Right cardiac atrium (tissue), 5 donors: ENCODE measurements at regions not wholly inside any gene's neighbourhood (a gene's known extent, or its start where the extent isn't known, plus 50 kb on each side); places are given as distances from the start of the nearest gene placed in this dataset.
A peak's percentile ranks its signal among the peaks of the same experiment; 100 is the strongest.
"Not testable (repeated sequence)": the region's sequence is repeated elsewhere in the genome, so short reads cannot be mapped to it uniquely, and the experiment has no call there.

ENCODE experiments used
- ATAC-seq, 2 donors: fragments of 200-7000 bp; cut with Tn5 transposase; one replicate each; pipeline versions ENCODE4 v1.8.0 to v1.9.1; 2020; ENCODE audit warnings: moderate library complexity in 2 of 2, mild to moderate bottlenecking in 1 of 2
- DNase-seq, 3 donors: peaks; one replicate each; pipeline ENCODE4 v3.0.0-alpha.2; 2020
- H3K27ac ChIP-seq: one replicate; pipeline ENCODE4 v1.5.1; 2013; ENCODE audit warnings: mild to moderate bottlenecking, low read length, control low read depth, moderate library complexity
- H3K27me3 ChIP-seq: one replicate; pipeline ENCODE4 v1.6.1; 2013; ENCODE audit not compliant: control insufficient read depth, insufficient read depth
- H3K4me1 ChIP-seq: one replicate; pipeline ENCODE4 v1.6.1; 2013; ENCODE audit warnings: low read length; ENCODE audit not compliant: control insufficient read depth, insufficient read depth
- H3K4me3 ChIP-seq: one replicate; pipeline ENCODE4 v1.5.1; 2013; ENCODE audit warnings: low read length, control low read depth
- H3K9me3 ChIP-seq: one replicate; pipeline ENCODE4 v1.6.1; 2013; ENCODE audit warnings: low read length; ENCODE audit not compliant: control insufficient read depth
- WGBS: extraction: QIAGEN DNeasy Blood & Tissue Kit; methylation state at CpG from one replicate; pipeline ENCODE4 v1.1.7; 2013; 5-methylcytosine and 5-hydroxymethylcytosine counted together
- intact Hi-C, 4 donors: fragments of 100-400 bp; cut with DNase I; formaldehyde crosslinking; loops; one replicate each; pipeline versions ENCODE4 v1.11.0 to v1.14.0; 2022 to 2023
- donor health status: healthy with polysubstance abuse.
- donor health status: DM: no; HTN: yes; CAD: no.
- donor health status: DM: no; HTN: no; CAD: no.
- donor health status: DM: no; HTN: yes; CAD: no; lungs with severe emphysema.
- donor health status: DM: yes; HTN: yes; CAD: no.

- no peaks in the 10 kb centered on the region for H3K27me3 ChIP-seq
- DNase-seq (no peak), ATAC-seq (no peak)
- H3K4me1 ChIP-seq, result no peaks in the 10 kb centered on the region
- H3K4me3 ChIP-seq, result no peak overlapping the region
- no peaks in the 10 kb centered on the region for H3K9me3 ChIP-seq
- no peak overlapping the region for H3K27ac ChIP-seq
- intact Hi-C loops, result no loop called here
- 73% methylated on average over 12 of the region's 12 CpGs for WGBS
These were observed 94.6 kb downstream of the APOB start for GRCh38 chr2:20949256-20949655.

- intact Hi-C loops, result no loop called here
- 73% methylated on average over 3 of the region's 3 CpGs for WGBS
- no peak overlapping the region for H3K27ac ChIP-seq
- H3K9me3 ChIP-seq, result no peaks in the 10 kb centered on the region
- ATAC-seq (no peak), DNase-seq (no peak)
- no peak overlapping the region for H3K4me3 ChIP-seq
- no peaks in the 10 kb centered on the region for H3K4me1 ChIP-seq
- H3K27me3 ChIP-seq, result no peaks in the 10 kb centered on the region
These were observed 97.4 kb downstream of the APOB start for GRCh38 chr2:20946468-20946867.

- H3K4me3 ChIP-seq, H3K27me3 ChIP-seq, ATAC-seq, H3K4me1 ChIP-seq, H3K27ac ChIP-seq, intact Hi-C loops, DNase-seq, H3K9me3 ChIP-seq: not testable (repeated sequence)
- WGBS, result 73% methylated on average over 6 of the region's 6 CpGs
These were observed 100.2 kb downstream of the APOB start for GRCh38 chr2:20943721-20944120.

- Histone ChIP-seq H3K27me3 (no peaks in the 10 kb centered on the region), H3K9me3 (no peaks in the 10 kb centered on the region), H3K4me3 (no peak overlapping the region), H3K27ac (no peak overlapping the region), H3K4me1 (no peaks in the 10 kb centered on the region)
- DNase-seq (peak in 1 of 3 donors; percentile 17), ATAC-seq (no peak)
- intact Hi-C loops, result no loop called here
- 61% methylated on average over 5 of the region's 5 CpGs for WGBS
These were observed 101.2 kb downstream of the APOB start for GRCh38 chr2:20942646-20943125.

DNA sequence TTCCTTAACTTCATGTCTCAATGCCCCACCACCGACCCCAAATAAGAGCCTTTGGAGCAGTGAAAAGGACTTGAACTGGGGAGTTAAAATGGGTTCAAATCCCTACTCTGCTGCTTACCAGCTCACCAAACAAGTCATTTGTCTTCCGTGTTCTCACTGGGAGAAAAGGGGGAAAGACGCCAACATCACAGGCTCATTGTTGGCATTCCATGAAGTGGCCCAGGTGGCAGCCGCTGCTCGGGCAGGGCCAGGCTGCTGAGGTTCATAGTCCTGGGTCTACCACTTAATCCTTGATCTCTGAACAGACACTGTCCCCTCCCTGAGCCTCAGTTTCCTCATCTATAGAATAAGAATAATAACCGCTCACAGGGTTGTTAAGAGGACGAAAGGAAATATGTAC lies 103.0 kb downstream of the APOB start:
- Histone ChIP-seq H3K27me3 (no peaks in the 10 kb centered on the region), H3K4me1 (no peaks in the 10 kb centered on the region), H3K27ac (no peak overlapping the region), H3K9me3 (no peaks in the 10 kb centered on the region), H3K4me3 (no peak overlapping the region)
- no peak for ATAC-seq
- intact Hi-C loops, result no loop called here
- DNase-seq, result no peak
- WGBS, result 88% methylated on average over 7 of the region's 7 CpGs

DNA sequence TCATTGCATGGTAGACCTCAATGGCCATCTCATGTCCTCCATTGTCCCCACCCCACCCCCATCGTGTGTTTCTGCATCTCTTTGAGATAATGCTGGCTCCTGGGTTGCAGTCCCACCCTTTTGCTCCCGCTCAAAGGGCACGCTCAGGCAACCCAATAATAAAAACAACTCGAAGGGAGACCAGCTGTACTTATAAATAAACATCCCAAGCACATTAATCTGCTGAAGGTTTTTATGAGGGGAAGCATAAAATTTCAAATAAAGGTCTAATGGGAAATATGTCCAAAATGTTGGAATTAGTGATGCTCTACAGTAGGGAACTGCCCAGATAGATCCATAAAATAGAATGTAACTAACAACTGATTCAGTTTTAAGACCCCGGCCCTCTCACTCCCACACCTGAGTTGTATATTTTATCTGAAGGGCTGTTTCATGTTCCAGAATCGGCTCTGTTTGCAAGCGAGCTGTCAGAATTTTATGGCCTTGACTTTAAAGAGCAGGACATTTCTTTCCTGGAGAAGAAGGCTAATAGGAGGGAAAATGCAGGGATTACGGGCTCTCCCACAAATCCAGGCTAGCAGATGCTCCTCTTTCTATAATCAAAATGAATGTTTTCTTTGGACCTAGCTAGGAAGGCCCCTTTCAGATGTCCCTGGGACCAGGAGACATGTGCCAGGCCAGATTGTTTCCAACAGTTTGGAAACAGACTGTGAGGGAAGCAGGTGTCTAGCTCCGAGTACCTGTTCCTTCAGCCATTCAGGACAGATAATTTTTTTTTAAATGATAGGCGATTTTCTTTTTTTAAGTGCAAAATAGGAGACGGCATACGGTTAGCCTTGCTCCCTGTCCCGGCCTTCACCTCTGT lies 103.7 kb downstream of the APOB start:
- DNase-seq (no peak), ATAC-seq (no peak)
- WGBS, result 68% methylated on average over 13 of the region's 13 CpGs
- no peaks in the 10 kb centered on the region for H3K4me1 ChIP-seq
- H3K27ac ChIP-seq, result no peak overlapping the region
- H3K9me3 ChIP-seq, result no peaks in the 10 kb centered on the region
- no peak overlapping the region for H3K4me3 ChIP-seq
- intact Hi-C loops, result no loop called here
- H3K27me3 ChIP-seq, result no peaks in the 10 kb centered on the region

GRCh38 chr2:20937353-20937752 lies 106.5 kb downstream of the APOB start:
- no peak for ATAC-seq
- intact Hi-C loops, result no loop called here
- no peak overlapping the region for H3K4me3 ChIP-seq
- H3K27ac ChIP-seq, result no peak overlapping the region
- no peaks in the 10 kb centered on the region for H3K4me1 ChIP-seq
- no peaks in the 10 kb centered on the region for H3K9me3 ChIP-seq
- H3K27me3 ChIP-seq, result no peaks in the 10 kb centered on the region
- WGBS, result 62% methylated on average over 1 of the region's 1 CpG
- DNase-seq, result no peak

DNA sequence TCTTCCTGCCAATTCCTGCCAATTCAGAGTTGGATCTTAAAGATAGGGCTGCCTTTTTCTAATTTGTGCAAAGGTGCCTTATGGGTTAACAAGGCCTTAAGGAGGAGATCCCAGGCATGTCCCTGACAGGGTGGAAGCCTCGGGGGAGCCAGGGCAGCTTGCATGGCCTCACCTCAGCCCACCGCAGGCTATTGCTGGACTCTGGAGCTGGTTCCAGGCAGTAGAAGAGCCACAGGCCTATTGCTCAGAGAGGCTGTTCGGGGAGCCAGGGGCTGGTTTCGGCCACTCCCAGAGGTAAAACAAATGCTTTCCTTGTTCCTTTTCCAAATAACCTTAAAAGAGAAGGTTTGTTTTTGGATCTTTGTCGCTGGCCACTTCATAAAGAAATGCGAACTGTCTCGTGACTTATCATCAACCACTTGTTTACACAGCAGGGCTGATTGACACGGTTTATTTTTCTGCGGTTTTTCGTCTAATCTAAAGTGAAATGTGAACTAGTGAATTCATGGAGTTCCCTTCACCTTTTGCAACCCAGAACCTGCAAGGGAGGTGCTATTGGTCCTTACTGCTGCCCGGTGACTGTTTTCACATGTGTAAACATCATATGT lies 108.6 kb downstream of the APOB start:
- Histone ChIP-seq H3K27me3 (no peaks in the 10 kb centered on the region), H3K27ac (no peak overlapping the region), H3K9me3 (no peaks in the 10 kb centered on the region), H3K4me1 (no peaks in the 10 kb centered on the region), H3K4me3 (no peak overlapping the region)
- DNase-seq, result no peak
- 75% methylated on average over 11 of the region's 11 CpGs for WGBS
- intact Hi-C loops, result no loop called here
- no peak for ATAC-seq

DNA sequence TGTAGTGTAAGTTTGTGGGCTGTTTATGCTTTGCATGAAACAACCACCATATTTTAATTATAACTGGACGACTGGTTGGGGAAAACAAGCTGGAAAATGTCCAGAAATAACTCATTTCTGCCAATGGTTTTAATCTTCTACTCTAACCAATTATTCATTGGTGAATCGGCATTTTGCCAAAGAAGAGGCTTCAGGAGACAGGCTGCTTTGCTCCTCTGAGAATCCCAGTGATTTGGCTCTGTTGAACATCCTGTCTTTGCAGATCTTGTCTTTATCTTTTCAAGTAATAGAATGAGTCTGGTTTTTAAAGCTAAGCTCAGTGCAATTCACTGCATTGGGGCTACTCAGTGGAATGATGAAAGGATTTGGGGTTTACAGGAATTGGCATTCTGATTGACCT lies 109.6 kb downstream of the APOB start:
- WGBS, result 29% methylated on average over 2 of the region's 2 CpGs
- ATAC-seq, result no peak
- Histone ChIP-seq H3K4me3 (no peak overlapping the region), H3K9me3 (no peaks in the 10 kb centered on the region), H3K27me3 (no peaks in the 10 kb centered on the region), H3K27ac (no peak overlapping the region), H3K4me1 (no peaks in the 10 kb centered on the region)
- intact Hi-C loops, result no loop called here
- no peak for DNase-seq

- DNase-seq (no peak), ATAC-seq (no peak)
- Histone ChIP-seq H3K27me3 (no peaks in the 10 kb centered on the region), H3K27ac (no peak overlapping the region), H3K4me1 (no peaks in the 10 kb centered on the region), H3K4me3 (no peak overlapping the region), H3K9me3 (no peaks in the 10 kb centered on the region)
- WGBS, result 49% methylated on average over 1 of the region's 1 CpG
- intact Hi-C loops, result no loop called here
These were observed 110.2 kb downstream of the APOB start for GRCh38 chr2:20933714-20934113.

DNA sequence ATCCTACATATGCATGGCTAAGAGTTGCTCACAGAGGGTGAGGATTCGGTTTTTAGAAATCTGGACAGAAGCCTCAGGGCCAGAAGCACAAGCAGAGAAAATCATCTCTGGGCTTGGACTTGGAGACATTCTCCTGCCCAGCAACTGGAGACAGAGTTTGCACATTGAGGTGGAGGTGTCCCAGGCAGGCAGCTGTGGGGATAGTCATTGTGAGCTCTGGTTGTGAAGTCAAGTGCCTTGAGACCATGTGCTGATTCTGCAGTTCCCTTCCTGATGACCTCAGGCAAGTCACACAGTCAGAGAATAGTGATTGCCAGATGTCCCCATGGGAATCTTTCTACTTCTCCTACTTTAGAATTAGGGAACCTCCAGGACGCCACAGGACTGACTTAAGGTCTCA lies 108.4 kb upstream of the LDAH start:
- no peaks in the 10 kb centered on the region for H3K9me3 ChIP-seq
- no peaks in the 10 kb centered on the region for H3K27me3 ChIP-seq
- intact Hi-C loops, result no loop called here
- no peak for ATAC-seq
- no peak overlapping the region for H3K27ac ChIP-seq
- H3K4me3 ChIP-seq, result no peak overlapping the region
- no peak for DNase-seq
- H3K4me1 ChIP-seq, result no peaks in the 10 kb centered on the region
- 50% methylated on average over 2 of the region's 2 CpGs for WGBS
